ENCODE measurements at regions not wholly inside any gene's neighbourhood (a gene's known extent, or its start where the extent isn't known, plus 50 kb on each side); places are given as distances from the start of the nearest gene placed in this dataset.

- TF ChIP-seq CTCF (IDR thresholded peaks at IDR 0.05; ENCODE audit: low read depth, low read length): no peak
- no peak for TF ChIP-seq EZH2phosphoT487 (IDR thresholded peaks at IDR 0.05; ENCODE audit: low read depth)
- Histone ChIP-seq H3K9me3 (ENCODE audit: insufficient read depth, low read length) (no peaks in the 10 kb centered on the region), H4K20me1 (ENCODE audit: insufficient read depth, low read length) (no peaks in the 10 kb centered on the region), H3K79me2 (ENCODE audit: low read length) (no peaks in the 10 kb centered on the region), H2AFZ (ENCODE audit: low read depth, low read length) (no peak overlapping the region), H3K27ac (ENCODE audit: low read length) (no peak overlapping the region), H3K4me3 (ENCODE audit: low read length) (no peak overlapping the region), H3K4me2 (ENCODE audit: low read length) (no peak overlapping the region), H3K9ac (ENCODE audit: low read length) (no peak overlapping the region), H3K4me1 (ENCODE audit: low read length) (no peaks in the 10 kb centered on the region), H3K27me3 (ENCODE audit: low read depth, low read length) (no peaks in the 10 kb centered on the region), H3K36me3 (replicated peaks; ENCODE audit: low read depth, low read length) (no peaks in the 10 kb centered on the region)
Observed at GRCh38 chr5:40074826-40075225, 604.9 kb upstream of the PTGER4 start.

- H3K4me2 ChIP-seq (ENCODE audit: low read length): no peak overlapping the region
Observed at GRCh38 chr5:40073927-40074326, 605.8 kb upstream of the PTGER4 start.

GRCh38 chr5:40071870-40072269 lies 607.8 kb upstream of the PTGER4 start:
- Histone ChIP-seq H3K9me3 (ENCODE audit: insufficient read depth, low read length) (no peaks in the 10 kb centered on the region), H3K27me3 (ENCODE audit: low read depth, low read length) (no peaks in the 10 kb centered on the region), H2AFZ (ENCODE audit: low read depth, low read length) (no peak overlapping the region)

More at GRCh38 chr5:40073927-40074326, 605.8 kb upstream of the PTGER4 start:
- TF ChIP-seq EZH2phosphoT487 (IDR thresholded peaks at IDR 0.05; ENCODE audit: low read depth): no peak
- TF ChIP-seq CTCF (IDR thresholded peaks at IDR 0.05; ENCODE audit: low read depth, low read length): no peak
- Histone ChIP-seq H3K4me3 (ENCODE audit: low read length) (no peak overlapping the region), H3K4me1 (ENCODE audit: low read length) (no peaks in the 10 kb centered on the region), H3K27ac (ENCODE audit: low read length) (no peak overlapping the region), H3K79me2 (ENCODE audit: low read length) (no peaks in the 10 kb centered on the region), H2AFZ (ENCODE audit: low read depth, low read length) (no peak overlapping the region), H4K20me1 (ENCODE audit: insufficient read depth, low read length) (no peaks in the 10 kb centered on the region), H3K9me3 (ENCODE audit: insufficient read depth, low read length) (no peaks in the 10 kb centered on the region), H3K36me3 (replicated peaks; ENCODE audit: low read depth, low read length) (no peaks in the 10 kb centered on the region), H3K27me3 (ENCODE audit: low read depth, low read length) (no peaks in the 10 kb centered on the region), H3K9ac (ENCODE audit: low read length) (no peak overlapping the region)

GRCh38 chr5:40066616-40067015 lies 613.1 kb upstream of the PTGER4 start:
- no peaks in the 10 kb centered on the region for H3K79me2 ChIP-seq (ENCODE audit: low read length)
- no peak for TF ChIP-seq EZH2phosphoT487 (IDR thresholded peaks at IDR 0.05; ENCODE audit: low read depth)
- TF ChIP-seq CTCF (IDR thresholded peaks at IDR 0.05; ENCODE audit: low read depth, low read length): no peak
- H3K9me3 ChIP-seq (ENCODE audit: insufficient read depth, low read length): no peaks in the 10 kb centered on the region
- H3K27ac ChIP-seq (ENCODE audit: low read length): no peak overlapping the region
- no peak overlapping the region for H3K4me3 ChIP-seq (ENCODE audit: low read length)
- no peaks in the 10 kb centered on the region for H3K4me1 ChIP-seq (ENCODE audit: low read length)
- H3K9ac ChIP-seq (ENCODE audit: low read length): no peak overlapping the region
- H3K36me3 ChIP-seq (replicated peaks; ENCODE audit: low read depth, low read length): no peaks in the 10 kb centered on the region
- H4K20me1 ChIP-seq (ENCODE audit: insufficient read depth, low read length): no peaks in the 10 kb centered on the region
- no peaks in the 10 kb centered on the region for H3K27me3 ChIP-seq (ENCODE audit: low read depth, low read length)
- H3K4me2 ChIP-seq (ENCODE audit: low read length): no peak overlapping the region
- no peak overlapping the region for H2AFZ ChIP-seq (ENCODE audit: low read depth, low read length)

More at GRCh38 chr5:40071870-40072269, 607.8 kb upstream of the PTGER4 start:
- no peaks in the 10 kb centered on the region for H4K20me1 ChIP-seq (ENCODE audit: insufficient read depth, low read length)
- H3K9ac ChIP-seq (ENCODE audit: low read length): no peak overlapping the region
- H3K36me3 ChIP-seq (replicated peaks; ENCODE audit: low read depth, low read length): no peaks in the 10 kb centered on the region
- H3K79me2 ChIP-seq (ENCODE audit: low read length): no peaks in the 10 kb centered on the region
- no peak for TF ChIP-seq CTCF (IDR thresholded peaks at IDR 0.05; ENCODE audit: low read depth, low read length)
- H3K4me1 ChIP-seq (ENCODE audit: low read length): no peaks in the 10 kb centered on the region
- no peak overlapping the region for H3K27ac ChIP-seq (ENCODE audit: low read length)
- H3K4me2 ChIP-seq (ENCODE audit: low read length): no peak overlapping the region
- no peak overlapping the region for H3K4me3 ChIP-seq (ENCODE audit: low read length)

Data from OCI-LY3 (cell line).